Erythroblast (primary cell): ENCODE measurements at regions not wholly inside any gene's neighbourhood (a gene's known extent, or its start where the extent isn't known, plus 50 kb on each side); places are given as distances from the start of the nearest gene placed in this dataset.

Experiments used
- GATA1 ChIP-seq: IDR thresholded peaks from 2 replicates; pipeline ENCODE4 v1.6.1; 2011; ENCODE audit warnings: low read depth, mild to moderate bottlenecking, control low read depth, low read length, moderate library complexity
- POLR2A ChIP-seq: IDR thresholded peaks from 2 replicates; pipeline ENCODE4 v1.6.1; 2011; ENCODE audit warnings: mild to moderate bottlenecking, low read length

- TF ChIP-seq GATA1 (no peak), POLR2A (no peak)
These were observed 726.4 kb upstream of the SGO1 start for GRCh38 chr3:20912406-20912805.
